CD4-positive, alpha-beta memory T cell (primary cell): ENCODE measurements at regions not wholly inside any gene's neighbourhood (a gene's known extent, or its start where the extent isn't known, plus 50 kb on each side); places are given as distances from the start of the nearest gene placed in this dataset.
A peak's percentile ranks its signal among the peaks of the same experiment; 100 is the strongest.

ENCODE experiments used
- CTCF ChIA-PET: fragments of 350-600 bp; sonication (Branson Sonifier 250); formaldehyde crosslinking; loops from one replicate; lab custom pipeline; 2021; ENCODE audit warnings: inconsistent platforms; ENCODE audit not compliant: partially characterized antibody; lab: Charles Lee
- POLR2A ChIA-PET: fragments of 350-600 bp; sonication (Branson Sonifier 250); formaldehyde crosslinking; loops from one replicate; lab custom pipeline; 2021; ENCODE audit not compliant: partially characterized antibody; lab: Charles Lee
- DNase-seq, 5 donors: peaks; one replicate each; pipeline versions ENCODE4 v3.0.0 to v3.0.0-alpha.2; 2020 to 2022; ENCODE audit warnings: mixed read lengths in 1 of 5
- H3K27ac ChIP-seq: one replicate; pipeline ENCODE4 v1.7.0; 2013; ENCODE audit warnings: low read depth, low read length
- H3K27me3 ChIP-seq: 2 replicates; pipeline ENCODE4 v1.7.0; 2013; ENCODE audit warnings: mild to moderate bottlenecking, low read length, moderate library complexity; ENCODE audit not compliant: insufficient read depth
- H3K36me3 ChIP-seq: 2 replicates; pipeline ENCODE4 v1.7.0; 2013; ENCODE audit warnings: mild to moderate bottlenecking, low read length, moderate library complexity; ENCODE audit not compliant: insufficient read depth
- H3K4me1 ChIP-seq: 2 replicates; pipeline ENCODE4 v1.7.0; 2013; ENCODE audit warnings: mild to moderate bottlenecking, low read length, moderate library complexity; ENCODE audit not compliant: insufficient read depth
- H3K4me3 ChIP-seq, 2 donors: one replicate each; pipeline ENCODE4 v1.7.0; 2013; ENCODE audit warnings: low read length in 2 of 2, mild to moderate bottlenecking in 1 of 2
- H3K9me3 ChIP-seq, 2 donors: one replicate each; pipeline ENCODE4 v1.7.0; 2013; ENCODE audit warnings: low read length in 2 of 2, control low read depth in 1 of 2; ENCODE audit not compliant: control insufficient read depth in 1 of 2
- H3K27ac Mint-ChIP-seq, 7 donors: one replicate each; pipeline ENCODE4 v1.8.0; 2020 to 2021; ENCODE audit warnings: mixed read lengths in 7 of 7, mild to moderate bottlenecking in 6 of 7, inconsistent platforms in 3 of 7, moderate library complexity in 3 of 7
- H3K27me3 Mint-ChIP-seq, 2 donors: one replicate each; pipeline ENCODE4 v1.8.0; 2020 to 2021; ENCODE audit warnings: mixed read lengths in 2 of 2
- H3K36me3 Mint-ChIP-seq, 2 donors: one replicate each; pipeline ENCODE4 v1.8.0; 2020 to 2021; ENCODE audit warnings: mixed read lengths in 2 of 2, inconsistent platforms in 1 of 2, mild to moderate bottlenecking in 1 of 2
- H3K4me1 Mint-ChIP-seq, 4 donors: one replicate each; pipeline ENCODE4 v1.8.0; 2020 to 2021; ENCODE audit warnings: mixed read lengths in 4 of 4, mild to moderate bottlenecking in 1 of 4
- H3K4me3 Mint-ChIP-seq, 8 donors: one replicate each; pipeline ENCODE4 v1.8.0; 2020 to 2021; ENCODE audit warnings: mixed read lengths in 8 of 8, mild to moderate bottlenecking in 7 of 8, moderate library complexity in 6 of 8, inconsistent platforms in 3 of 8
- H3K9me3 Mint-ChIP-seq, 8 donors: one replicate each; pipeline ENCODE4 v1.8.0; 2020 to 2021; ENCODE audit warnings: mixed read lengths in 8 of 8, mild to moderate bottlenecking in 5 of 8, inconsistent platforms in 3 of 8, moderate library complexity in 1 of 8
- intact Hi-C: fragments of 100-400 bp; cut with micrococcal nuclease; formaldehyde crosslinking; loops from one replicate; pipeline ENCODE4 v1.15.1; 2023

DNA sequence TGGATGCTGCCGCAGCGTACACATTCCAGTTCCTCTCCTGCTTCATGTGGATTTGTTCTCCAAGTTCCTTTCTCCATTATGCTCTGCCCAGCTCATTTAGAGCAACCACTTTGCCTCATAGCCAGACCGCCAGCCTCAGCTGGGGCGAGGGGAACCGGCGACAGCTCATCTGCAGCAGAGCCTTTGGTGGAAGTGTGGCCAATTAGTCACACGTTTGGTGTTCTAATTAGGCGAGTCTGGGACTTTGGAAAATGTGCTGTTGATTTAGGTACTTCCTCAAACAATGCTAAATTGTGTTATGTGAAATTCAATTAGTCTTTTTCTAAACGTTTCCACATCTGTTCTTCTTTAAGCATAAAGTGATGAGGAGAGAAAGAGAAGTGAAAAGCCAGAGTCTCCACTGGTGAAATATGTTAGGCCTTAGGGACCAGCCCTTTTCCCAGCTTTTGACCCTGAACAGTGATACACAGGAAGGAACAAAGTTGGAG lies 217.9 kb downstream of the TBX18 start:
- H3K9me3 Mint-ChIP-seq, result peaks cover 2 to 8% (median 4%) of the 10 kb centered on the region in 8 donors

DNA sequence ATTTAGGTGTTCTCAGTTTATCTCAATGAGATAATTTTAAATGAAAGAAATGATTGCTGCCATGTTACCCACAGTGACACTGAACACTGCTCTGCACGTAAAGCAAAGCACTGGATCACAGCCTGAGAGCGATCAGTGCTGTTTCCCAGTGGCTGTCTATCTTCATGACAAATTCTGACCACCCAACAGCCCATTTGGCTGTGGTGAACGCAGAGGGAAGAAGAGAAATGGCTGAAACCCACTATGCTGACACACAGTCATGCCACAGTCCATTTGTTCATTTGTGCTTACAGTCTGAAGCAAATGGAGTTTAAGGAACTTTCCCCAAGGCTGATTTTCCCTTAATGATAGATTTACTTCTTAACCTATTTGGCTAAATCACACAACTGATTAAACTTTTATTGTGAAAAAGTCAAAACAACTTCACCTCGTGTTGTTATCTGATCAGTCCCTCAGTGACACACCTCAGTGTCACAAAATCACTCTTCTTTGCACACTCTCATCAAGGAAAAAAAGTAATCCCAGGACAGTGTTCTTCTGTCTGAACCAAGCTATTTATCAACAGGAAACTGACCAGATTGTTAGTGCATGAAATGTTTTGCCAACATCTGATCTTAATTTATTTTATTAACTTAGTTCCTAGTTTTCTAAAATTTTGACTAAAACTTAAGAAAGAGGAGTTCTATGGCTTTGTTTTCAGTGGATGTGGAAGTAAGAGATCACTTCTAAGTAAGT lies 225.1 kb downstream of the TBX18 start:
- Histone ChIP-seq H3K9me3 (no peaks in the 10 kb centered on the region), H3K27ac (no peak overlapping the region), H3K4me1 (no peaks in the 10 kb centered on the region), H3K4me3 (no peak overlapping the region), H3K36me3 (no peaks in the 10 kb centered on the region), H3K27me3 (no peaks in the 10 kb centered on the region)
- ChIA-PET POLR2A (no interaction called here), CTCF (no interaction called here)
- Mint-ChIP-seq H3K27ac (no peak overlapping the region), H3K4me3 (no peak overlapping the region), H3K36me3 (no peaks in the 10 kb centered on the region), H3K27me3 (no peaks in the 10 kb centered on the region), H3K4me1 (no peaks in the 10 kb centered on the region), H3K9me3 (peaks cover 0 to 8% (median 4%) of the 10 kb centered on the region in 8 donors)
- DNase-seq, result no peak
- intact Hi-C loops, result no loop called here

More for the DNA sequence above, 217.9 kb downstream of the TBX18 start:
- Mint-ChIP-seq H3K27ac (no peak overlapping the region), H3K36me3 (no peaks in the 10 kb centered on the region), H3K27me3 (no peaks in the 10 kb centered on the region), H3K4me3 (no peak overlapping the region), H3K4me1 (no peaks in the 10 kb centered on the region)
- Histone ChIP-seq H3K4me1 (no peaks in the 10 kb centered on the region), H3K27me3 (no peaks in the 10 kb centered on the region), H3K9me3 (no peaks in the 10 kb centered on the region), H3K4me3 (no peak overlapping the region), H3K27ac (no peak overlapping the region), H3K36me3 (no peaks in the 10 kb centered on the region)
- intact Hi-C loops, result no loop called here
- POLR2A ChIA-PET, result no interaction called here
- CTCF ChIA-PET, result no interaction called here
- DNase-seq, result no peak

- H3K4me1 Mint-ChIP-seq, result no peaks in the 10 kb centered on the region
- Histone ChIP-seq H3K27me3 (no peaks in the 10 kb centered on the region), H3K4me1 (no peaks in the 10 kb centered on the region), H3K36me3 (no peaks in the 10 kb centered on the region), H3K9me3 (no peaks in the 10 kb centered on the region), H3K4me3 (no peak overlapping the region), H3K27ac (no peak overlapping the region)
- H3K27me3 Mint-ChIP-seq, result no peaks in the 10 kb centered on the region
- no peak for DNase-seq
- no peak overlapping the region for H3K4me3 Mint-ChIP-seq
- POLR2A ChIA-PET, result no interaction called here
- H3K9me3 Mint-ChIP-seq, result peaks cover 0 to 4% (median under 1%) of the 10 kb centered on the region in 8 donors
- no peaks in the 10 kb centered on the region for H3K36me3 Mint-ChIP-seq
- CTCF ChIA-PET, result no interaction called here
- intact Hi-C loops, result no loop called here
- peak overlapping the region in 1 of 7 donors; percentile 22 for H3K27ac Mint-ChIP-seq
Measured at GRCh38 chr6:84536885-84537638, 227.3 kb downstream of the TBX18 start.

DNA sequence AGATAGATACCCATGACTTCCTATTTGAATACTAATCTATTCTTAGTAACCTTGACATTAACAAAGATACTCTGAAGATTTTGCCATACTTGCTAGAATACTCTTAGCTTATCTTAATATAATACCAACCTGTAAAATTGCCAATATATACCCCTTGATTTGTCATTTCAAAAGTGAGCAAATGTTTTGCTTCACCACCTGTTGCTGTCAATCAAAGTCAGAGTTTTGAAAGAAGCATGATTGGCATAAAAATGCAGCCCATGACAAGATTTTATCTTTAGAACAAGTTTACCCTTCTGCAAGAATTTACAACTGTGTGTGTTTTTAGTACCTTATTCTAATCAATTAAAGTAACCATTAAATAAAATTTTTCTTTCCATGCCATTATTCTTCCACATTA lies 236.2 kb downstream of the TBX18 start:
- ChIA-PET POLR2A (no interaction called here), CTCF (no interaction called here)
- no peak for DNase-seq
- no peaks in the 10 kb centered on the region for H3K36me3 Mint-ChIP-seq
- peaks cover 0 to 2% of the 10 kb centered on the region in 2 donors for H3K27me3 Mint-ChIP-seq
- Histone ChIP-seq H3K27ac (no peak overlapping the region), H3K4me1 (no peaks in the 10 kb centered on the region), H3K4me3 (no peak overlapping the region), H3K9me3 (no peaks in the 10 kb centered on the region), H3K27me3 (no peaks in the 10 kb centered on the region), H3K36me3 (no peaks in the 10 kb centered on the region)
- intact Hi-C loops, result no loop called here
- no peak overlapping the region for H3K27ac Mint-ChIP-seq
- peaks cover 0 to 6% (median 2%) of the 10 kb centered on the region in 8 donors for H3K9me3 Mint-ChIP-seq
- H3K4me1 Mint-ChIP-seq, result no peaks in the 10 kb centered on the region
- H3K4me3 Mint-ChIP-seq, result no peak overlapping the region

DNA sequence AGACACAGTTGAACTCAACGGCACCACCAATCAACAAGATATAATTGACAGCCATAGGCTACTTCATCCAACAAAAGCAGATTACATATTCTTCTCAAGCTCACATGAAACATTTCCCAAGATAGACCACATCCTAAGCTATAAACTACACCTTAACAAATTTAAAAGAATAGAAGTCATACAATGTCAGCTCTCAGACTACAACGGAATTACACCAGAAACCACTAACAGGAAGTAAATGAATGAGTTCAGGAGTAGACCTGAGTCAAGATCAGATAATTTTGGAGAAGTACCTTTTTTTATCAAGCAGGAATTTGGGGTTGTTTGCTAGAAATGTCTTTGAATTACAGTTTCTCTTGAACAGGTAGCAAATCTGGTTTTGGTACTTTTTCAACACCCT lies 237.8 kb downstream of the TBX18 start:
- Mint-ChIP-seq H3K4me3 (no peak overlapping the region), H3K27me3 (peaks cover 0 to 2% of the 10 kb centered on the region in 2 donors), H3K9me3 (peaks cover 0 to 4% (median 2%) of the 10 kb centered on the region in 8 donors), H3K36me3 (no peaks in the 10 kb centered on the region), H3K4me1 (no peaks in the 10 kb centered on the region), H3K27ac (no peak overlapping the region)
- H3K27ac ChIP-seq, result no peak overlapping the region
- DNase-seq, result no peak
- ChIA-PET CTCF (no interaction called here), POLR2A (no interaction called here)
- H3K36me3 ChIP-seq, result no peaks in the 10 kb centered on the region
- H3K27me3 ChIP-seq, result no peaks in the 10 kb centered on the region
- H3K9me3 ChIP-seq, result no peaks in the 10 kb centered on the region
- no peak overlapping the region for H3K4me3 ChIP-seq
- H3K4me1 ChIP-seq, result no peaks in the 10 kb centered on the region
- intact Hi-C loops, result no loop called here

DNA sequence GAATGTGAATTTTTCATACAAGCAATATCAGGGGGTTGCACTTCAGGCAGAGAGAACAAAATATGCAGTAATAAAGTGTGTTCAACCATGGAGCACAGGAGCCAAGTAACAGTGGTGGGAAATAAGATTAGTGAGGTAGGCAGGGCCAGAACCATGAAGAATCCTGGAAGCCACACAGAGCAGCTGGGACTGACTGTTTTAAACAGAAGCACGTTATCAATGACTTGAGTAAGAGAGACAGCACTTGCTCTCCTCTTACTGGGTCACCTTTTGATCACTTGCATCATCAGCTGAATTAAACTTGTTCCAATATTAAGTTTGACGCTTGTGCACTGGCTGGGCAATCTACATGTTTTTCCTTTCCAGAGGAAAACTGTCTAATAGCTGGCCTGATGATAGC lies 238.5 kb downstream of the TBX18 start:
- Mint-ChIP-seq H3K27ac (no peak overlapping the region), H3K4me3 (no peak overlapping the region), H3K9me3 (peaks cover 0 to 3% (median under 1%) of the 10 kb centered on the region in 8 donors), H3K27me3 (peaks cover 0 to 2% of the 10 kb centered on the region in 2 donors), H3K4me1 (no peaks in the 10 kb centered on the region), H3K36me3 (no peaks in the 10 kb centered on the region)
- DNase-seq, result no peak
- ChIA-PET CTCF (no interaction called here), POLR2A (no interaction called here)
- H3K36me3 ChIP-seq, result no peaks in the 10 kb centered on the region
- H3K4me3 ChIP-seq, result no peak overlapping the region
- no peaks in the 10 kb centered on the region for H3K27me3 ChIP-seq
- H3K4me1 ChIP-seq, result no peaks in the 10 kb centered on the region
- intact Hi-C loops, result no loop called here
- H3K9me3 ChIP-seq, result no peaks in the 10 kb centered on the region
- no peak overlapping the region for H3K27ac ChIP-seq

GRCh38 chr6:84524636-84525035 lies 239.8 kb downstream of the TBX18 start:
- no peak for DNase-seq
- Mint-ChIP-seq H3K9me3 (peaks cover 0 to 3% (median 0%) of the 10 kb centered on the region in 8 donors), H3K27me3 (peaks cover 0 to 2% of the 10 kb centered on the region in 2 donors), H3K4me3 (no peak overlapping the region), H3K4me1 (no peaks in the 10 kb centered on the region), H3K36me3 (no peaks in the 10 kb centered on the region), H3K27ac (no peak overlapping the region)
- Histone ChIP-seq H3K9me3 (no peaks in the 10 kb centered on the region), H3K27ac (no peak overlapping the region), H3K4me1 (no peaks in the 10 kb centered on the region), H3K36me3 (no peaks in the 10 kb centered on the region), H3K27me3 (no peaks in the 10 kb centered on the region), H3K4me3 (no peak overlapping the region)
- ChIA-PET POLR2A (no interaction called here), CTCF (no interaction called here)
- intact Hi-C loops, result no loop called here
